Adrenal gland (tissue), 9 donors: ENCODE measurements at regions not wholly inside any gene's neighbourhood (a gene's known extent, or its start where the extent isn't known, plus 50 kb on each side); places are given as distances from the start of the nearest gene placed in this dataset.

Source experiments
- DNase-seq, 7 donors: peaks; one replicate each; pipeline ENCODE4 v3.0.0-alpha.2; 2019 to 2020
- H3K27ac ChIP-seq, 5 donors: fragments of 200-600 bp; sonication (generic) in 4 of 5; 1 replicate in 3 of 5; 2 replicates in 2 of 5; pipeline versions ENCODE4 v1.5.1 to v1.8.0; 2016 to 2020; ENCODE audit warnings: mild to moderate bottlenecking in 1 of 5
- H3K27me3 ChIP-seq: fragments of 200-600 bp; 2 replicates; pipeline ENCODE4 v1.8.0; 2021
- H3K36me3 ChIP-seq, 2 donors: fragments of 200-600 bp; replicated peaks in 1 of 2; 1 replicate in 1 of 2; 2 replicates in 1 of 2; pipeline versions ENCODE4 v1.5.1 to v1.8.0; 2018 to 2022
- H3K4me1 ChIP-seq, 2 donors: fragments of 200-600 bp; replicated peaks in 1 of 2; 1 replicate in 1 of 2; 2 replicates in 1 of 2; pipeline versions ENCODE4 v1.5.1 to v1.8.0; 2018 to 2021
- H3K4me3 ChIP-seq, 4 donors: fragments of 200-600 bp; sonication (generic) in 3 of 4; one replicate each; pipeline ENCODE4 v1.5.1; 2016 to 2018
- H3K9me3 ChIP-seq, 3 donors: fragments of 200-600 bp; sonication (generic) in 1 of 3; replicated peaks in 1 of 3; 1 replicate in 2 of 3; 2 replicates in 1 of 3; pipeline versions ENCODE4 v1.5.1 to v1.8.0; 2016 to 2021
- CTCF ChIP-seq, 6 experiments: fragments of 450-650 bp in 4 of 6; fragments of 200-600 bp in 2 of 6; sonication (generic) in 1 of 6; IDR thresholded peaks; 1 replicate in 5 of 6; 2 replicates in 1 of 6; pipeline versions ENCODE4 v1.5.1 to v1.8.0; 2016 to 2021; ENCODE audit warnings: antibody characterized with exemption in 6 of 6, mild to moderate bottlenecking in 2 of 6, moderate library complexity in 1 of 6
- POLR2A ChIP-seq, 2 donors: fragments of 450-650 bp; IDR thresholded peaks; one replicate each; pipeline ENCODE4 v1.6.1; 2017; ENCODE audit warnings: antibody characterized with exemption in 2 of 2, mild to moderate bottlenecking in 2 of 2, moderate library complexity in 1 of 2
- WGBS, 4 donors: extraction: QIAGEN DNeasy Blood & Tissue Kit in 2 of 4; methylation state at CpG; one replicate each; pipeline versions ENCODE4 v1.1.5 to v1.1.7; 2013 to 2017; 5-methylcytosine and 5-hydroxymethylcytosine counted together
- intact Hi-C, 2 donors: fragments of 100-400 bp; cut with DNase I; formaldehyde crosslinking; loops; one replicate each; pipeline versions ENCODE4 v1.14.1 to v1.15.0; 2022 to 2023
- donor health status: healthy with polysubstance abuse.
- donor health status: Bipolar disorder and iron deficiency.
- donor health status: DM: yes; HTN: yes; CAD: no.
- donor health status: DM: no; HTN: no; CAD: no.
- donor health status: DM: no; HTN: no; CAD: no.

- WGBS, 4 donors, result 70 to 93% (median 80%) methylated on average over 3 of the region's 3 CpGs
- H3K9me3 ChIP-seq, result no peaks in the 10 kb centered on the region
- H3K36me3 ChIP-seq, result no peaks in the 10 kb centered on the region
- no peaks in the 10 kb centered on the region for H3K27me3 ChIP-seq
- no peak overlapping the region for H3K27ac ChIP-seq
- TF ChIP-seq CTCF (IDR thresholded peaks at IDR 0.05) (no peak), POLR2A (IDR thresholded peaks at IDR 0.05) (no peak)
- H3K4me1 ChIP-seq, result no peaks in the 10 kb centered on the region
- intact Hi-C loops, result no loop called here
- DNase-seq, result peak in 1 of 7 donors; percentile 28
- H3K4me3 ChIP-seq, result no peak overlapping the region
Measured at GRCh38 chr1:29762635-29763034, 526.3 kb downstream of the PTPRU start.

- no peak for TF ChIP-seq POLR2A (IDR thresholded peaks at IDR 0.05)
- TF ChIP-seq CTCF (IDR thresholded peaks at IDR 0.05), result no peak
Measured at GRCh38 chr1:29761159-29761928, 525.0 kb downstream of the PTPRU start.

GRCh38 chr1:29760067-29760564, 523.8 kb downstream of the PTPRU start:
- intact Hi-C loops, result no loop called here
- H3K4me1 ChIP-seq, result no peaks in the 10 kb centered on the region

More at GRCh38 chr1:29761159-29761928, 525.0 kb downstream of the PTPRU start:
- DNase-seq, result peak in 1 of 7 donors; percentile 14
- Histone ChIP-seq H3K27ac (no peak overlapping the region), H3K36me3 (no peaks in the 10 kb centered on the region), H3K9me3 (no peaks in the 10 kb centered on the region), H3K4me3 (no peak overlapping the region), H3K27me3 (no peaks in the 10 kb centered on the region), H3K4me1 (no peaks in the 10 kb centered on the region)
- 64 to 90% (median 73%) methylated on average over 2 to 4 of the region's 4 CpGs for WGBS, 4 donors
- intact Hi-C loops, result no loop called here

More at GRCh38 chr1:29760067-29760564, 523.8 kb downstream of the PTPRU start:
- DNase-seq, result no peak
- 84 to 87% (median 85%) methylated on average over 7 of the region's 7 CpGs for WGBS, 4 donors
- H3K4me3 ChIP-seq, result no peak overlapping the region
- H3K27me3 ChIP-seq, result no peaks in the 10 kb centered on the region
- no peak overlapping the region for H3K27ac ChIP-seq
- TF ChIP-seq POLR2A (IDR thresholded peaks at IDR 0.05) (no peak), CTCF (IDR thresholded peaks at IDR 0.05) (no peak)
- H3K9me3 ChIP-seq, result no peaks in the 10 kb centered on the region
- H3K36me3 ChIP-seq, result no peaks in the 10 kb centered on the region
